Neural progenitor cell (in vitro differentiated cells): ENCODE measurements at regions not wholly inside any gene's neighbourhood (a gene's known extent, or its start where the extent isn't known, plus 50 kb on each side); places are given as distances from the start of the nearest gene placed in this dataset.

Experiments used
- DNase-seq: peaks from one replicate; pipeline ENCODE4 v3.0.0-alpha.2; 2016; ENCODE audit warnings: low spot score
- H2AFZ ChIP-seq: fragments of 200-600 bp; sonication (generic); replicated peaks from 2 replicates; pipeline ENCODE4 v1.6.1; 2016; ENCODE audit warnings: antibody characterized with exemption
- H3F3A ChIP-seq: fragments of 200-600 bp; sonication (generic); 2 replicates; pipeline ENCODE4 v1.6.1; 2016; ENCODE audit warnings: antibody characterized with exemption, low read depth
- H3K27ac ChIP-seq: fragments of 200-600 bp; sonication (generic); 2 replicates; pipeline ENCODE4 v1.5.1; 2016; ENCODE audit warnings: mild to moderate bottlenecking
- H3K27me3 ChIP-seq: fragments of 200-600 bp; sonication (generic); 2 replicates; pipeline ENCODE4 v1.6.1; 2016; ENCODE audit warnings: mild to moderate bottlenecking, moderate library complexity
- H3K36me3 ChIP-seq: fragments of 200-600 bp; sonication (generic); 2 replicates; pipeline ENCODE4 v1.5.1; 2016
- H3K4me1 ChIP-seq: fragments of 200-600 bp; sonication (generic); 2 replicates; pipeline ENCODE4 v1.6.1; 2016; ENCODE audit warnings: mixed run types
- H3K4me2 ChIP-seq: fragments of 200-600 bp; sonication (generic); 2 replicates; pipeline ENCODE4 v1.6.1; 2016
- H3K4me3 ChIP-seq: fragments of 200-600 bp; sonication (generic); 2 replicates; pipeline ENCODE4 v1.5.1; 2016
- H3K79me2 ChIP-seq: fragments of 200-600 bp; sonication (generic); 2 replicates; pipeline ENCODE4 v1.6.1; 2016; ENCODE audit warnings: low read depth
- H3K9ac ChIP-seq: fragments of 200-600 bp; sonication (generic); 2 replicates; pipeline ENCODE4 v1.6.1; 2016
- H3K9me3 ChIP-seq: fragments of 200-600 bp; sonication (generic); 2 replicates; pipeline ENCODE4 v1.5.1; 2016; ENCODE audit warnings: low read depth
- H4K20me1 ChIP-seq: fragments of 200-600 bp; sonication (generic); 2 replicates; pipeline ENCODE4 v1.6.1; 2016; ENCODE audit warnings: low read depth
- H3K27ac Mint-ChIP-seq: 3 replicates; pipeline ENCODE4 v1.8.0; 2021; ENCODE audit warnings: mixed read lengths
- H3K27me3 Mint-ChIP-seq: 2 replicates; pipeline ENCODE4 v1.8.0; 2022; ENCODE audit warnings: low read depth, mild to moderate bottlenecking, inconsistent platforms, moderate library complexity, mixed read lengths; ENCODE audit not compliant: insufficient read depth
- H3K36me3 Mint-ChIP-seq: 3 replicates; pipeline ENCODE4 v1.8.0; 2021; ENCODE audit warnings: mixed read lengths
- H3K4me1 Mint-ChIP-seq: 3 replicates; pipeline ENCODE4 v1.8.0; 2021; ENCODE audit warnings: mixed read lengths
- H3K4me3 Mint-ChIP-seq: 3 replicates; pipeline ENCODE4 v1.8.0; 2021; ENCODE audit warnings: mild to moderate bottlenecking, moderate library complexity, mixed read lengths
- H3K9me3 Mint-ChIP-seq: 3 replicates; pipeline ENCODE4 v1.8.0; 2020; ENCODE audit warnings: mixed read lengths
- EZH2 ChIP-seq: fragments of 200-600 bp; sonication (generic); IDR thresholded peaks from 2 replicates; pipeline ENCODE4 v1.6.1; 2017; ENCODE audit warnings: antibody characterized with exemption, mild to moderate bottlenecking, moderate library complexity
- EZH2phosphoT487 ChIP-seq: fragments of 200-600 bp; sonication (generic); IDR thresholded peaks from 2 replicates; pipeline ENCODE4 v1.6.1; 2017; ENCODE audit warnings: antibody characterized with exemption
- TF ChIP-seq, protein P1 (sequence below): fragments of 200-600 bp; sonication (generic); IDR thresholded peaks from 2 replicates; pipeline ENCODE4 v1.5.1; 2017; ENCODE audit warnings: antibody characterized with exemption, mild to moderate bottlenecking

- no peak overlapping the region for H3K9ac ChIP-seq
- Mint-ChIP-seq H3K36me3 (no peaks in the 10 kb centered on the region), H3K4me1 (peaks cover 7% of the 10 kb centered on the region), H3K27ac (no peak overlapping the region), H3K27me3 (peaks cover 3% of the 10 kb centered on the region), H3K9me3 (no peaks in the 10 kb centered on the region), H3K4me3 (no peak overlapping the region)
- peaks cover 2% of the 10 kb centered on the region for H3K4me1 ChIP-seq
- no peaks in the 10 kb centered on the region for H3F3A ChIP-seq
- no peak overlapping the region for H3K4me3 ChIP-seq
- TF ChIP-seq EZH2, result no peak
- no peak for TF ChIP-seq EZH2phosphoT487
- TF ChIP-seq, protein P1, sequence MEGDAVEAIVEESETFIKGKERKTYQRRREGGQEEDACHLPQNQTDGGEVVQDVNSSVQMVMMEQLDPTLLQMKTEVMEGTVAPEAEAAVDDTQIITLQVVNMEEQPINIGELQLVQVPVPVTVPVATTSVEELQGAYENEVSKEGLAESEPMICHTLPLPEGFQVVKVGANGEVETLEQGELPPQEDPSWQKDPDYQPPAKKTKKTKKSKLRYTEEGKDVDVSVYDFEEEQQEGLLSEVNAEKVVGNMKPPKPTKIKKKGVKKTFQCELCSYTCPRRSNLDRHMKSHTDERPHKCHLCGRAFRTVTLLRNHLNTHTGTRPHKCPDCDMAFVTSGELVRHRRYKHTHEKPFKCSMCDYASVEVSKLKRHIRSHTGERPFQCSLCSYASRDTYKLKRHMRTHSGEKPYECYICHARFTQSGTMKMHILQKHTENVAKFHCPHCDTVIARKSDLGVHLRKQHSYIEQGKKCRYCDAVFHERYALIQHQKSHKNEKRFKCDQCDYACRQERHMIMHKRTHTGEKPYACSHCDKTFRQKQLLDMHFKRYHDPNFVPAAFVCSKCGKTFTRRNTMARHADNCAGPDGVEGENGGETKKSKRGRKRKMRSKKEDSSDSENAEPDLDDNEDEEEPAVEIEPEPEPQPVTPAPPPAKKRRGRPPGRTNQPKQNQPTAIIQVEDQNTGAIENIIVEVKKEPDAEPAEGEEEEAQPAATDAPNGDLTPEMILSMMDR, result no peak
- no peak overlapping the region for H3K4me2 ChIP-seq
- no peak for DNase-seq
- H2AFZ ChIP-seq, result no peak overlapping the region
- no peaks in the 10 kb centered on the region for H3K9me3 ChIP-seq
- H3K27me3 ChIP-seq, result no peaks in the 10 kb centered on the region
- no peaks in the 10 kb centered on the region for H4K20me1 ChIP-seq
- no peak overlapping the region for H3K27ac ChIP-seq
- H3K36me3 ChIP-seq, result no peaks in the 10 kb centered on the region
- no peaks in the 10 kb centered on the region for H3K79me2 ChIP-seq
Observed at GRCh38 chr3:55297706-55298105, 189.4 kb downstream of the WNT5A start.

GRCh38 chr3:55297245-55297644 is 189.9 kb downstream of the WNT5A start:
- peaks cover 3% of the 10 kb centered on the region for H3K27me3 Mint-ChIP-seq
- Histone ChIP-seq H3K27ac (no peak overlapping the region), H3K79me2 (no peaks in the 10 kb centered on the region), H3K27me3 (no peaks in the 10 kb centered on the region), H3K36me3 (no peaks in the 10 kb centered on the region), H3K4me3 (no peak overlapping the region), H3F3A (no peaks in the 10 kb centered on the region), H3K9ac (no peak overlapping the region), H4K20me1 (no peaks in the 10 kb centered on the region), H3K4me2 (no peak overlapping the region), H3K4me1 (peaks cover 7% of the 10 kb centered on the region), H2AFZ (no peak overlapping the region), H3K9me3 (no peaks in the 10 kb centered on the region)
- H3K36me3 Mint-ChIP-seq, result no peaks in the 10 kb centered on the region
- no peak overlapping the region for H3K4me3 Mint-ChIP-seq
- TF ChIP-seq EZH2phosphoT487 (no peak), EZH2 (no peak)
- TF ChIP-seq, protein P1, result no peak
- no peak for DNase-seq
- H3K9me3 Mint-ChIP-seq, result no peaks in the 10 kb centered on the region
- H3K4me1 Mint-ChIP-seq, result peaks cover 11% of the 10 kb centered on the region
- no peak overlapping the region for H3K27ac Mint-ChIP-seq

DNA sequence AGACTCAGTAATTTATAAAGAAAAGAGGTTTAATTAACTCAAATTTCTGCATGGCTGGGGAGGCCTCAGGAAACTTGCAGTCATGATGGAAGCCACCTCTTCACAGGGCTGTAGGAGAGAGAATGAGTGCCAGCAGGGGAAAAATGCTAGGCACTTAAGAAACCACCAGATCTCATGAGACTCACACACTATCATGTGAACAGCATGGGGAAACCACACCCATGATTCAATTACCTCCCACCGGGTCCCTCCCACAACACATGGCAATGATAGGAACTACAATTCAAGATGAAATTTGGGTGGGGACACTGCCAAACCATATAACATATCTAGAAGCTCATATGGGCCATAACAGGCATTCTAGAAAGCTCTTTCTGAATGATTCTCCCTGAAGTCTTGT is 190.3 kb downstream of the WNT5A start:
- Histone ChIP-seq H3K4me2 (no peak overlapping the region), H3K4me3 (no peak overlapping the region), H2AFZ (no peak overlapping the region), H3K9me3 (no peaks in the 10 kb centered on the region), H3K9ac (no peak overlapping the region), H3K79me2 (no peaks in the 10 kb centered on the region), H3K27ac (no peak overlapping the region), H3K27me3 (no peaks in the 10 kb centered on the region), H3K4me1 (peaks cover 10% of the 10 kb centered on the region), H3K36me3 (no peaks in the 10 kb centered on the region), H4K20me1 (no peaks in the 10 kb centered on the region), H3F3A (no peaks in the 10 kb centered on the region)
- TF ChIP-seq EZH2phosphoT487 (no peak), EZH2 (no peak)
- TF ChIP-seq, protein P1, result no peak
- Mint-ChIP-seq H3K36me3 (no peaks in the 10 kb centered on the region), H3K4me1 (peaks cover 16% of the 10 kb centered on the region), H3K4me3 (no peak overlapping the region), H3K27me3 (peaks cover 3% of the 10 kb centered on the region), H3K27ac (no peak overlapping the region), H3K9me3 (no peaks in the 10 kb centered on the region)
- DNase-seq, result no peak

GRCh38 chr3:55296030-55296429 is 191.1 kb downstream of the WNT5A start:
- DNase-seq, result no peak
- H3K27ac ChIP-seq, result no peak overlapping the region
- H3K4me3 Mint-ChIP-seq, result no peak overlapping the region
- no peak overlapping the region for H3K27ac Mint-ChIP-seq
- H2AFZ ChIP-seq, result no peak overlapping the region
- no peaks in the 10 kb centered on the region for H3K36me3 ChIP-seq
- peaks cover 10% of the 10 kb centered on the region for H3K4me1 ChIP-seq
- no peaks in the 10 kb centered on the region for H3F3A ChIP-seq
- TF ChIP-seq EZH2phosphoT487, result no peak
- TF ChIP-seq, protein P1, result no peak
- TF ChIP-seq EZH2, result no peak
- no peak overlapping the region for H3K9ac ChIP-seq
- no peaks in the 10 kb centered on the region for H3K9me3 ChIP-seq
- H3K4me2 ChIP-seq, result no peak overlapping the region
- no peaks in the 10 kb centered on the region for H3K36me3 Mint-ChIP-seq
- peaks cover 3% of the 10 kb centered on the region for H3K27me3 Mint-ChIP-seq
- H3K9me3 Mint-ChIP-seq, result no peaks in the 10 kb centered on the region
- no peak overlapping the region for H3K4me3 ChIP-seq
- no peaks in the 10 kb centered on the region for H3K27me3 ChIP-seq
- no peaks in the 10 kb centered on the region for H4K20me1 ChIP-seq
- no peaks in the 10 kb centered on the region for H3K79me2 ChIP-seq
- H3K4me1 Mint-ChIP-seq, result peaks cover 19% of the 10 kb centered on the region
